Nephron (organoid): ENCODE measurements at regions not wholly inside any gene's neighbourhood (a gene's known extent, or its start where the extent isn't known, plus 50 kb on each side); places are given as distances from the start of the nearest gene placed in this dataset.
"Not testable (repeated sequence)": the region's sequence is repeated elsewhere in the genome, so short reads cannot be mapped to it uniquely, and the experiment has no call there.

Experiments
- H3K27ac Mint-ChIP-seq, 3 experiments: 2 replicates each; pipeline ENCODE4 v1.8.0; 2020; ENCODE audit warnings: mixed read lengths in 3 of 3, mild to moderate bottlenecking in 2 of 3, moderate library complexity in 1 of 3
- H3K27me3 Mint-ChIP-seq: 2 replicates; pipeline ENCODE4 v1.8.0; 2021; ENCODE audit warnings: low read depth, mild to moderate bottlenecking, moderate library complexity, mixed read lengths
- H3K36me3 Mint-ChIP-seq: 2 replicates; pipeline ENCODE4 v1.8.0; 2020; ENCODE audit warnings: low read depth, mixed read lengths
- H3K4me1 Mint-ChIP-seq: 2 replicates; pipeline ENCODE4 v1.8.0; 2020; ENCODE audit warnings: mixed read lengths
- H3K4me3 Mint-ChIP-seq, 3 experiments: 2 replicates each; pipeline ENCODE4 v1.8.0; 2020; ENCODE audit warnings: mild to moderate bottlenecking in 3 of 3, mixed read lengths in 3 of 3, moderate library complexity in 2 of 3
- H3K9me3 Mint-ChIP-seq: 2 replicates; pipeline ENCODE4 v1.8.0; 2020; ENCODE audit warnings: mixed read lengths
- TF ChIP-seq, protein P1 (sequence below), 3 experiments: fragments of 200-600 bp; sonication (generic); IDR thresholded peaks; one replicate each; pipeline ENCODE4 v1.5.0; 2021; ENCODE audit warnings: antibody characterized with exemption in 3 of 3; ENCODE audit not compliant: unreplicated experiment in 3 of 3

DNA sequence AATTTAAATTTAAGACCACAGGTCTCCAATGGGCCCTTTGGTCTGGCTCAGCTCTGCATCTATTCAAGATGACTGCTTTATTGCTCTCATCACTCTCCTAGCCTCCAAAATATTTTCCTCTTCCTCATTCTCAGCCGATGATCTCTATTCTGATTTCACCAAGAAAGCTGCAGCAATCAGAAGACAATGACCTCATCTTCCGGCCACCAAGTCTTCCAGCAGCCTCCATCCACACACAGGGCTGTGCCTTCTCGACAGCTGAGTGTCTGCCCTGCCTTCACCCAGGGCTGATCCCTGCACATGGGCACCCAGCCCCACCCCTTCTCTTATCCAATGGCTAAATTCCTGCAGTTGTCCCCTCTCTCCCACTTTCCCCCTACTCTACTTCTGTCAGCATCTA lies 167.1 kb upstream of the NBPF12 start:
- not testable (repeated sequence) for H3K36me3 Mint-ChIP-seq, H3K4me1 Mint-ChIP-seq, H3K4me3 Mint-ChIP-seq, H3K27ac Mint-ChIP-seq, H3K9me3 Mint-ChIP-seq, H3K27me3 Mint-ChIP-seq

DNA sequence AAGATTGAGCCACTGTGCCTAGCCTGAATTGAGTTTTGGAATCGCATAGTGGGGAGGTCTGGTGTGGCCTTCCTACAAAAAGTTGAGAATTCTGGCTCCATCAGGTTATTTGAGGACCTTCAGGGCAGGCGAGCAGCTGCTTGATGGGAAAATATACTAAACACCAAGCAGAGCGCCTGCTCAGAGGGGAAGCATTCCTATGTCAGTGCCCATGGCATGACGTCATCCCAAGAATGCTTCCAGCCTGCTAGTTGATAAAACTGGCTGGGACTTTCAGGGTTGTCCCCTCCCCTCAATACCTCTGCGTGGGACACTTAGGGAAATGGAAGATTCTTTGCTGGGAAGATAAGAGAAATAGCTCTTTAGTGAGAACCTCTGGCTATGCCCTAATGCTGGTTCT lies 174.9 kb upstream of the NBPF12 start:
- not testable (repeated sequence) for H3K9me3 Mint-ChIP-seq, H3K36me3 Mint-ChIP-seq, H3K4me1 Mint-ChIP-seq, H3K27ac Mint-ChIP-seq, H3K4me3 Mint-ChIP-seq, H3K27me3 Mint-ChIP-seq

DNA sequence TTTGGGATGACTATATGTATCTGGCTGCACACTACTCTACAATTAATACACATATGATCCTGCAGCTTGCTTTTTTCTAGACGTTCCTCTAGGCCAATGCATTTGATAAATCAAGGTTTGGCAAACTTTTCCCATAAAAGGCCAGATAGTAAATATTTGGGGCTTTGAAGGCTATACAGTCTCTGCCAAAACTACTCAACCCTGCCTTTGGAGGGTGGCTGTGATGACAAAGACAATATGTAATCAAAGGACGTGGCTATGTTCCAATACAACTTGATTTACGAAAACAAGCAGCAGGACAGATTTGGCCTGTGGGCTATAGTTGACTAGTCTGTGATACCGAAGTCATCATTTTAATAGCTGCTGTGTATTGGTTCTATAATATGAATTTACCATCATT lies 181.3 kb upstream of the NBPF12 start:
- H3K4me3 Mint-ChIP-seq, H3K27me3 Mint-ChIP-seq, H3K4me1 Mint-ChIP-seq, H3K9me3 Mint-ChIP-seq, H3K27ac Mint-ChIP-seq, H3K36me3 Mint-ChIP-seq: not testable (repeated sequence)

DNA sequence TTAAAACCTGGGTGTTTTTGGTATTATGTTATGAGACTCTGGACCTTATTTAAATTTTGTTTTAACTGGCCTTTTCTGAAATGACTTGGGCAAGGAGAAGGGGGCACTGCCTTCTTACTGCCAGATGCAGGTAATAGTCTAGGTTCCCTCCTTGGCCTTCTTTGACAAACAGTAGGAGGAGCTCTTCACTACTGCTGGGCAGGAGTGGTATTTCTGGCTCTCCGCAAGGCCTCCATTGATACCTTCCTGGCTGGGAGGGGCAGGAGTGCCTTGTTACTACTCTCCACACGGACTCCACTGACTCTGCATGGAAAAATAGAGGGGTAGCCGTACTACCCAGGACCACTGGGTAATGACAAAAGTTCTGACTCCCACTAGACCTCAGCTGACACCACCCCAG lies 189.4 kb upstream of the NBPF12 start:
- H3K4me1 Mint-ChIP-seq, H3K4me3 Mint-ChIP-seq, H3K36me3 Mint-ChIP-seq, H3K9me3 Mint-ChIP-seq, H3K27ac Mint-ChIP-seq, H3K27me3 Mint-ChIP-seq: not testable (repeated sequence)

DNA sequence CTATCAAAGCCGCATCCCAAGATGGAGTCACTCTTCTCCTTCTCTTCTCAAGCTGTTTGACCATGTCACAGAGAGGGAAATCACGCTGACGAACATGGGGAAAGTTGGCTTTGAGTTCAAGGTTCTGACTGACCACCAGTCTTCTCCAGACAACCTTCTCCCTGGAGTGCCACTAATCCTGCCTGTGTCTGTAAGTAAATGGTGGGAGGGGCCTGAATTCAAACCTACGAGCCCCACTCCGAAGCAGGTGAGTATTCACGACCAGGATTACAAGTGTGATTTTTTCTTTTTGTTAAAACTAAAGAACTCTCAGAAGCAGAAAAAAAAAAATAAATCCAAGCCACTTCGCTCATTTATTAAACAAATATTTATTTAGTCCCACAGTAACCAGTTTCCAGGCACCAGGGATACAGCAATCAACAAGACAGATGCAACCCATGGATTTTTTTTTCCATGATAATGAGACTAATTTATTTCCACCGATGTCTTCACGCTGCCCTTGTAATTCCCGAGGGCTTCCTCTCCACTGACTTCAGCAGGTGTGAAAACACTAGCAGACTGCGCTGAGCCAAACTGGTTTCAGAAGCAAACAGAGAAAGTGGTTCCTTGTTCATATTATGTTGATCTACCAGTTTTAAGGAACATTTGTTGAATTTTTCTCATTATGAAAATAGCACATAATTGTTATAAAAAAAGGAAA lies 206.0 kb upstream of the NBPF12 start:
- H3K27ac Mint-ChIP-seq, H3K36me3 Mint-ChIP-seq: not testable (repeated sequence)

DNA sequence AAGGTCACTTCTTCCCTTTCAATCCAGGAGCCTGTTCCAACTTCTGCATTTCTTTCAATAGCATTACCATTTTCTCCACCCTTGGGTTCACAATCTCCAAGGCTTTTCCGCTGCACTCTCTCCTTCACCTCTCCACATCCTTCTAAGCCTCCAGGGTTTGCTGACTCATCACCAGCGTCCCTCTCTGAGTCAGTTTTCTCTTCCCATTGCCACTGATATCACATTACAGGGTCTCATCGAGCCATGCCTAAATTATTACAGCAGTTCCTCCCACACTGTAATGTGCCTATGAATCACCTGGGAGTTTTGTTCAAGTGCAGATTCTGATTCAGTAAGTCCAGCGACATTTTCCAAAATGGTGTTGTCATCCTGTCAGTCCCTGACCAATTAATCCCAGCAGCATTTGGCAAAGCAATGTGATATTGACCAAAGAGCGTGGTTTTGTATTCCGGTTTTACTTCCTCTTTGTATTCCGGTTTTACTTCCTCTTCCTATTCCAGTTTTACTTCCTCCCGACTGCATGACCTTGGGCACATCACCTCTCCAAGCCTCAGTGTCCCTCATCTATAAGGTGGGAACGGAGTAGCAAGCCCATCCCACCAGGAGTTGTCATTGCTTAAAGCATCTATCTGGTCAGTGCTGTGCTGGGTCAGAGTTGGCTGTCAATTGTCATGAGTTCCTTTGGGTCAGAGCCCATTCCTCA lies 208.3 kb upstream of the NBPF12 start:
- H3K27me3 Mint-ChIP-seq, H3K36me3 Mint-ChIP-seq, H3K9me3 Mint-ChIP-seq, H3K4me1 Mint-ChIP-seq, H3K4me3 Mint-ChIP-seq, H3K27ac Mint-ChIP-seq: not testable (repeated sequence)

More for the DNA sequence above, 206.0 kb upstream of the NBPF12 start:
- H3K27me3 Mint-ChIP-seq, H3K4me1 Mint-ChIP-seq, H3K9me3 Mint-ChIP-seq, H3K4me3 Mint-ChIP-seq: not testable (repeated sequence)

DNA sequence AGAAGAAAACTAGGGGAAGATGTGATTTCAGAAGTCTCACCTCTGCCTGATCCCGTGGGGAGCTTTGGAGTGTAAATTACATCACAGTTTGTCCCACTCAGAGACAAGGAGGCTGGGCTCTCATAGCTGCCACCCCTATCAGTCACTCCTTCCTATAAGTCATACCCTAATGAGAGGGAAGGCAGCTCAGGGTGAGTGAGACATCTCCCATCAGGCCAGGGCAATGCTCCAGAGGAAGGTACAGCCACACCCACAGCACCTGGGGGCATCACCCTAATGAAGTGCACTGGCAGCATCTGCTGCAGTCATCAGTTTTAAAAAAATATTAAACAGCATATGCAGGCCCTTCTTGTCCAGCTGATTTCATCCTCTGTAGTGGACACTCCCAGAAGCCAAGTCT lies 223.1 kb upstream of the NBPF12 start:
- not testable (repeated sequence) for H3K4me1 Mint-ChIP-seq, H3K27me3 Mint-ChIP-seq, H3K9me3 Mint-ChIP-seq, H3K27ac Mint-ChIP-seq, H3K4me3 Mint-ChIP-seq, H3K36me3 Mint-ChIP-seq

DNA sequence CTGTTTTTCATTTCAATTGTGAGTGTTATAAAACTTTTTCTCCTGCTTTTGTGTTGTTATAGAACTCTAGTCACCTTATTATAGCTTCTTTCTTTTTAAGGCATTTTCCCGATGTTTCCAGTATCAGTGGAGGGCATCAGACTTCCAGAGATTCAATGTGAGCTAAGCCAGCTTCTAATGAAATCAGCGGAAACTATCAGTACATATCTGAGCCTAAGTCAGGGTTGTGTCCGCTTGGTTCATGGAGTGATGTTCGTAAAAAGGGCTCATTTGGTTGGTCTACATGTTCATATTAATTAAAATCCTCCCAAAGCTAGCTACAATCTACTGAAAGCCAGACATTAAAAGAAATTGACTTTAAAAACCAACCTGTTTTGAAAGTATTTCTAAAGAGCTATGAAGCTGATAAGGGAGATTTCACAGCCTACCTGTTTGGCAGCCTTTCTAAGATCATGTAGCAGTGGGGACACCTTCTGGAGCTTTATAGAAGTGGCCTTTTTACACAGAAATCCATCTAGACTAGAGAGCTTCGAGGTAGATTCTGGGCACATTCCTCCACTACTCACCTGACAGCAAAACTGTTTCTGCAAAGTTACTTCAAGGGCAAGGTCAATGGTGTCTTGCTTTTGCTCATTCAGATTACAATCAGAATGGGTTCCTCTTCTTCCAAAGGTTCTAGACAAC lies 227.1 kb upstream of the NBPF12 start:
- H3K4me1 Mint-ChIP-seq, H3K4me3 Mint-ChIP-seq, H3K27me3 Mint-ChIP-seq, H3K27ac Mint-ChIP-seq, H3K36me3 Mint-ChIP-seq, H3K9me3 Mint-ChIP-seq: not testable (repeated sequence)
- TF ChIP-seq, protein P1, sequence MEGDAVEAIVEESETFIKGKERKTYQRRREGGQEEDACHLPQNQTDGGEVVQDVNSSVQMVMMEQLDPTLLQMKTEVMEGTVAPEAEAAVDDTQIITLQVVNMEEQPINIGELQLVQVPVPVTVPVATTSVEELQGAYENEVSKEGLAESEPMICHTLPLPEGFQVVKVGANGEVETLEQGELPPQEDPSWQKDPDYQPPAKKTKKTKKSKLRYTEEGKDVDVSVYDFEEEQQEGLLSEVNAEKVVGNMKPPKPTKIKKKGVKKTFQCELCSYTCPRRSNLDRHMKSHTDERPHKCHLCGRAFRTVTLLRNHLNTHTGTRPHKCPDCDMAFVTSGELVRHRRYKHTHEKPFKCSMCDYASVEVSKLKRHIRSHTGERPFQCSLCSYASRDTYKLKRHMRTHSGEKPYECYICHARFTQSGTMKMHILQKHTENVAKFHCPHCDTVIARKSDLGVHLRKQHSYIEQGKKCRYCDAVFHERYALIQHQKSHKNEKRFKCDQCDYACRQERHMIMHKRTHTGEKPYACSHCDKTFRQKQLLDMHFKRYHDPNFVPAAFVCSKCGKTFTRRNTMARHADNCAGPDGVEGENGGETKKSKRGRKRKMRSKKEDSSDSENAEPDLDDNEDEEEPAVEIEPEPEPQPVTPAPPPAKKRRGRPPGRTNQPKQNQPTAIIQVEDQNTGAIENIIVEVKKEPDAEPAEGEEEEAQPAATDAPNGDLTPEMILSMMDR (IDR thresholded peaks at IDR 0.05; ENCODE audit: unreplicated experiment in 3 of 3) = peak in 2 of 3 experiments; percentile 30 to 45

DNA sequence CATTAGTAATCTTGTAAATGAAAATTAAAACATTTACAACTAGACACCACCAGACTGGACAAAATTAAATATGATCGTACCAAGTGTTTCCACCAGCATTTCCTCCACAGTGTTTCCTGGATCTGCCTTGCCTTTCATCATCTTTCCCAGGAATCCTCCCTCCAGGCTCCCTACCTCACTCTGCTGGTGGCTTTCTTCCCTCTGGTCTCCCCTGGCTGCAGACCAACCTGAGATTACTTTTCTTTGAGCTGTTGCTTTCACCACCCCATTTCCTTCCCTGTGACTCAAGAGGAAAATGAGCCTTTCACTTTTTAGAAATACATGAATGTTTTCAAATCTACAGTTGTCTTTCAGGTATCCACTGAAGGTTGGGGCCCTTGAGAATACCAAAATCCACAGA lies 228.8 kb upstream of the NBPF12 start:
- not testable (repeated sequence) for H3K4me1 Mint-ChIP-seq

DNA sequence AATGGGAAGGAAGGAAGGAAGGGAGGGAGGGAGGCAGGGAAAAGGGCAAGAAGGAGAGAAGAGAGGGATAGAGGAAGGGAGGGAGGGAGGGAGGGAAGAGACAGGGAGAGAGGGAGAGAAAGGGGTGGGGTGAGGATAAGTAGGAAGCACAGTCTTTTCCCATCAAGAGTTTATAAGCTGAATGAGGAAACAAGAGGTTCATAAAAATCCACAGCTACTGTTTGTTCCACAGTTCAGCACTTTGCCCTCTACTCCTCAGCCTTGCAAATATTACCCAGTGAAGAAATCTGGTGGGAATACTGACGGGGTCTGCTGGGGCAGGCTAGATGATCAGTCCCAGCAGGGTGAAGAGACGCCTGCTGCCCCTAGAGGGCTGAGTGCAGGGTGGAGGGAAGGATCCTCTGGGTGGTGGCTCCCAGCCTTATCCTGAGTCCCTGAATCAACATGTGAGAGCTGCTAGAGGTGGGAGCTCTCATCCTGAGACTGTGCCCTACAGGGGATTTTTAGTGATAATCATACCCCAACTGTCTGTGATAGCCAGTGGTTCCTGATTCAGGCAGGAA lies 233.9 kb upstream of the NBPF12 start:
- H3K4me3 Mint-ChIP-seq, H3K27me3 Mint-ChIP-seq, H3K36me3 Mint-ChIP-seq, H3K4me1 Mint-ChIP-seq, H3K9me3 Mint-ChIP-seq, H3K27ac Mint-ChIP-seq: not testable (repeated sequence)

More for the DNA sequence above, 228.8 kb upstream of the NBPF12 start:
- H3K36me3 Mint-ChIP-seq, H3K27ac Mint-ChIP-seq, H3K9me3 Mint-ChIP-seq, H3K27me3 Mint-ChIP-seq, H3K4me3 Mint-ChIP-seq: not testable (repeated sequence)

DNA sequence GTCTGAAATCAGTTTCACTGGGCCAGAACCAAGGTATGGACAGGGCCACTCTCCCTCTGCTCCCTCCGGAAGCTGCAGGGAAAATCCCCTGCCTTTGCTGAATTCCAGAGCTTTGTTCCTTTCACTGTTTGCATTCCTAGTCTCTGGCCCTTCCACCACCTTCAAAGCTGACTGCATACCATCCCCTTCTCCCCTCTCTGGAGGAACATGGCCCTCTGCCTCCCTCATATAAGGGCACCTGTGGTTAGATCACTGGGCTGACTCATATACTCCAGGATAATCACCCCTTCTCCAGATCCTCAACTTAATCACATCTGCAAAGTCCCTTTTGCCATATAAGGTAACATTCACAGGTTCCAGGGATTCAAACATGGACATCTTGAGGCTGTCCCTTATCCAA lies 236.8 kb upstream of the NBPF12 start:
- H3K27me3 Mint-ChIP-seq, H3K36me3 Mint-ChIP-seq, H3K4me1 Mint-ChIP-seq, H3K9me3 Mint-ChIP-seq, H3K4me3 Mint-ChIP-seq: not testable (repeated sequence)
- peak overlapping the region in 1 of 3 experiments; percentile 61 for H3K27ac Mint-ChIP-seq

DNA sequence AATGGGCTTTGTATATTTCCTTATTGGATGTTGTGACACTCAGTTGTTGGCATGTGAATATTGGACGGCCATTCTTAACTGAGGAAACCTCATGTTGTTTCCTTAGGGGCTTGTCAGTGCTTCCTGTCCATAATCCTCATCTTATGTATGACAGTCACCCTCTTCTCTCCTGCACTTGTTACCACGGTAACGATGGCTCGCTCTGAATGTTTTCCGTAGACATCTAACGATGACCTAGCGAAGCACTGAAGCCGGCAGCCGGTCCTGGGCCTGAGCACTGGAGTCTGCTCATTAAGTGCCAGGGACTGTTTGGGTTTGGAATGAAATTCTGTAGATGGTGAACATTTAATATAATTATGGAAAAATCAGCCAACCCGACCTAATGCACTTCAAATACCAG lies 242.7 kb upstream of the NBPF12 start:
- H3K27me3 Mint-ChIP-seq, H3K36me3 Mint-ChIP-seq, H3K4me3 Mint-ChIP-seq, H3K27ac Mint-ChIP-seq, H3K4me1 Mint-ChIP-seq, H3K9me3 Mint-ChIP-seq: not testable (repeated sequence)

DNA sequence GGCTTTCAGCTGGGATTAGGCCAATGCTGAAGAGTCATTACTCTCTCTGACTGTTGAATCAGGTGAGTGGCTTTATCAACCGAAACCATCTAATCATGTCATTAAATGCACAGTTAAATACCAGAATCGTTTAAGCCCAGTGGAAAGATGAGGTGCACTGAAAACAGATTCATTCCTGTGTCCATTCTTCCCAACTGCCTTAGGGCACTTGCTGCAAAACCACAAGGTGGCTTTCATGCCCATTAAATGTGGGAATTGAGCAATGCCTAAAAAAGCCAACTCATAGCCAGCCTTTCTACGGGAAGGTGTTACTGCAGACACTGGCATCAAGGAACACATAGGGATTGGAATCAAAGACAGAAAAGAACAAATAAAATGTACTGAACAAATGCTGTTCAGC lies 246.3 kb upstream of the NBPF12 start:
- not testable (repeated sequence) for H3K9me3 Mint-ChIP-seq, H3K27me3 Mint-ChIP-seq, H3K4me3 Mint-ChIP-seq, H3K27ac Mint-ChIP-seq, H3K4me1 Mint-ChIP-seq, H3K36me3 Mint-ChIP-seq

DNA sequence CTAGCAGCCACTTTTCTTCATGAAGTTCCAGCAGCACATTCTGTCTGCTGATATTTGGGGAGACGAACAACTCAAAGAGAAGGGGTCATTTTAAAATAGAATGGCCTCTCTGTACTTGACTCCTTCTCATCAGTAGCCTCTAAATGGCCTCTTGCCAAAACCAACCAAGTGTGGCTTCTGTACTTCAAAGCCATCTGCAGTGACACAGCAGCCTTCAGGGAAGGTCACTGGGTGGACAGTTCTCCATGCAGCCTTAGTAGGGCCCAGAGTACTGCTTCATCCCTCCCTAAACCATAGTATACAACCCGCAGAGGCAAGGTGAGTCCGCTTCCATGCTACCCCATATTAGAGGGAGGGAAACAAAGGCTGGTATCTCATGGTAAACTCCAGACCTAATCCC lies 249.2 kb upstream of the NBPF12 start:
- H3K4me1 Mint-ChIP-seq, H3K9me3 Mint-ChIP-seq, H3K4me3 Mint-ChIP-seq, H3K27me3 Mint-ChIP-seq, H3K36me3 Mint-ChIP-seq, H3K27ac Mint-ChIP-seq: not testable (repeated sequence)
